ENCODE measurements at regions not wholly inside any gene's neighbourhood (a gene's known extent, or its start where the extent isn't known, plus 50 kb on each side); places are given as distances from the start of the nearest gene placed in this dataset.

DNA sequence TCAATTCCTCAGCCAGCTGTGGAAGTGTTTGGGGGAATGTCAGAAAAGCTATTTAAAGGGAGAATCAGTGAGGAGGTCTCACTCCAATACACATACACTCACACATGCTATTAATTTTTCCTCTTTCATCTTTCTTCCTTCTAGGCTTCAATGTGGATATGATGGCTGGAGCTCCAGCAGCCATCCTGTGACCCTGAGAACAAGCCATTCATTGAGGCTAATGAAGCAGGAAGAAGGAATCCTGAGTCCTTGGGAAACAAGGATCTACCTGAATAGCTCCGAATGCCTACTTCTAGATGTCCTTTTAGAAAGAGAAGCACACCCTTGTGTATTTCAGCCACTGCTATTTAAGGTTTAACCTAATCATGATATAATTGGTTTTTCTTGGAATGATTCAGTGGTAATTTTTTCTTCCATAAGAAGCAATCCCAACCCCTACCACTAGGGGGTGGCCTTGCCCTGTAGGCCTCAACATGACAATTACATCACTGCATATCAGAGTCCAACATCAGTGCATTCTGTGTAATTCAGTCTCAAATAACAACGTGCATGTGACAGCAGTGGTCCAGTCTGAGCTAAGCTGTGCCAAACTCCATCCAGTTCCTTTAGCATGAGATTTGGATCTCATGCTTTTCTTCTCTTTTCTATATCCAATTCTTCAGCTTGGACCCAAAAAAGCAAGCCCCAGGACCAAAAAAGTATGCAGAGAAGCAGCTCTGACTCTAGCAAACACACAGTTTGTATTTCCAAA is 85.3 kb upstream of the ANKRD1 start:
- peak; percentile 73 for DNase-seq
- Mint-ChIP-seq H3K27ac (no peak overlapping the region), H3K9me3 (no peaks in the 10 kb centered on the region), H3K4me3 (no peak overlapping the region), H3K36me3 (no peaks in the 10 kb centered on the region), H3K4me1 (ENCODE audit: low read depth) (peaks cover 30% of the 10 kb centered on the region), H3K27me3 (no peaks in the 10 kb centered on the region)
- ChIA-PET POLR2A (interaction anchor here (0.9 to 1.4 kb wide), 4 partner anchors 106 to 246 kb away, joined by 3 to 4 read pairs (median 3); no protein-coding TSS in a partner anchor), CTCF (interaction anchor here (0.6 to 6.0 kb wide), 54 partner anchors 9 to 792 kb away, joined by 3 to 208 read pairs (median 4); partner anchors contain the start of genes PCGF5, PPP1R3C and TNKS2)
- intact Hi-C loops (cut with micrococcal nuclease) = loop anchor here (1.0 to 5.0 kb wide), 9 partner anchors 83 to 791 kb away; partner anchors contain the start of genes PCGF5 and TNKS2

GRCh38 chr10:91006752-91007346 is 86.0 kb upstream of the ANKRD1 start:
- intact Hi-C loops (cut with micrococcal nuclease) = loop anchor here (1.0 to 5.0 kb wide), 11 partner anchors 27 to 790 kb away; partner anchors contain the start of genes PCGF5 and TNKS2
- H3K27ac Mint-ChIP-seq = no peak overlapping the region
- ChIA-PET POLR2A (interaction anchor here (1.0 to 1.4 kb wide), 3 partner anchors 151 to 243 kb away, joined by 3 read pairs; no protein-coding TSS in a partner anchor), CTCF (interaction anchor here (0.6 to 6.0 kb wide), 43 partner anchors 10 to 791 kb away, joined by 3 to 208 read pairs (median 4); partner anchors contain the start of genes PCGF5 and TNKS2)
- H3K36me3 Mint-ChIP-seq = no peaks in the 10 kb centered on the region
- H3K27me3 Mint-ChIP-seq = no peaks in the 10 kb centered on the region
- no peaks in the 10 kb centered on the region for H3K9me3 Mint-ChIP-seq
- peaks cover 30% of the 10 kb centered on the region for H3K4me1 Mint-ChIP-seq (ENCODE audit: low read depth)
- DNase-seq = no peak
- no peak overlapping the region for H3K4me3 Mint-ChIP-seq

GRCh38 chr10:91007655-91008054 is 86.8 kb upstream of the ANKRD1 start:
- Mint-ChIP-seq H3K9me3 (no peaks in the 10 kb centered on the region), H3K4me3 (no peak overlapping the region), H3K27me3 (no peaks in the 10 kb centered on the region), H3K4me1 (ENCODE audit: low read depth) (peaks cover 34% of the 10 kb centered on the region), H3K36me3 (no peaks in the 10 kb centered on the region), H3K27ac (no peak overlapping the region)
- ChIA-PET POLR2A (interaction anchor here (1.0 kb wide), 1 partner anchor 242 kb away, joined by 3 read pairs; no protein-coding TSS in a partner anchor), CTCF (interaction anchor here (1.3 to 6.0 kb wide), 6 partner anchors 9 to 291 kb away, joined by 3 to 208 read pairs (median 16); no protein-coding TSS in a partner anchor)
- DNase-seq = no peak
- intact Hi-C loops (cut with micrococcal nuclease) = loop anchor here (1.0 to 5.0 kb wide), 8 partner anchors 27 to 790 kb away; partner anchors contain the start of gene TNKS2

- Mint-ChIP-seq H3K4me3 (no peak overlapping the region), H3K27ac (no peak overlapping the region), H3K27me3 (peaks cover 6% of the 10 kb centered on the region), H3K4me1 (ENCODE audit: low read depth) (peaks cover 34% of the 10 kb centered on the region), H3K9me3 (no peaks in the 10 kb centered on the region), H3K36me3 (no peaks in the 10 kb centered on the region)
- DNase-seq = no peak
- POLR2A ChIA-PET = no interaction called here
- CTCF ChIA-PET = interaction anchor here (1.0 to 1.6 kb wide), 4 partner anchors 80 to 243 kb away, joined by 3 to 7 read pairs (median 5); no protein-coding TSS in a partner anchor
- intact Hi-C loops (cut with micrococcal nuclease) = loop anchor here (5.0 kb wide), 1 partner anchor 788 kb away; the partner anchor contains the start of gene TNKS2
Measured at GRCh38 chr10:91009121-91009520, 88.2 kb upstream of the ANKRD1 start.

- no peak for DNase-seq
- Mint-ChIP-seq H3K4me3 (no peak overlapping the region), H3K9me3 (no peaks in the 10 kb centered on the region), H3K27me3 (peaks cover 6% of the 10 kb centered on the region), H3K27ac (no peak overlapping the region), H3K4me1 (ENCODE audit: low read depth) (peaks cover 26% of the 10 kb centered on the region), H3K36me3 (no peaks in the 10 kb centered on the region)
- intact Hi-C loops (cut with micrococcal nuclease) = no loop called here
- ChIA-PET CTCF (interaction anchor here (0.7 to 0.9 kb wide), 2 partner anchors 240 to 896 kb away, joined by 3 to 5 read pairs; no protein-coding TSS in a partner anchor), POLR2A (no interaction called here)
Measured at GRCh38 chr10:91010952-91011351, 90.1 kb upstream of the ANKRD1 start.

DNA sequence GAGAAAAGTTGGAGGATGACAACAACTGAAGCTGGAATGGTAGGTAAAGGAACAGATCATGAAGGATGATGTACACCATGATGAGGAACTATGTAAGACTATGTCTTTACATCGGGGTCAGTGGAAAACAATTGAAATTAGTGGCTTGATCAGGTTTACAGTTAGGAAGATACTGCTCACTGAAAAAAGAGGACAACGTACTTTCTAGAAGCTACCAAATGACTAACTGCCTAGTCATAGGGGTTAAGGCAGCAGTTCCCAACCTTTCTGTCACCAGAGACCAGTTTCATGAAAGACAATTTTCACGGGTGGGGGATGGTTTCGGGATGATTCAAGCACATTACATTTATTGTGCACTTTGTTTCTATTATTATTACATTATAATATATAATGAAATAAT is 91.6 kb upstream of the ANKRD1 start:
- H3K36me3 Mint-ChIP-seq = no peaks in the 10 kb centered on the region
- no peak for DNase-seq
- H3K4me1 Mint-ChIP-seq (ENCODE audit: low read depth) = peaks cover 11% of the 10 kb centered on the region
- H3K9me3 Mint-ChIP-seq = no peaks in the 10 kb centered on the region
- intact Hi-C loops (cut with micrococcal nuclease) = no loop called here
- no peak overlapping the region for H3K27ac Mint-ChIP-seq
- ChIA-PET CTCF (interaction anchor here (0.9 kb wide), 1 partner anchor 238 kb away, joined by 3 read pairs; no protein-coding TSS in a partner anchor), POLR2A (interaction anchor here (0.9 kb wide), 1 partner anchor 151 kb away, joined by 3 read pairs; no protein-coding TSS in a partner anchor)
- peaks cover 6% of the 10 kb centered on the region for H3K27me3 Mint-ChIP-seq
- H3K4me3 Mint-ChIP-seq = no peak overlapping the region

GRCh38 chr10:91013985-91014384 is 93.1 kb upstream of the ANKRD1 start:
- no peak overlapping the region for H3K4me3 Mint-ChIP-seq
- H3K27ac Mint-ChIP-seq = no peak overlapping the region
- POLR2A ChIA-PET = no interaction called here
- CTCF ChIA-PET = interaction anchor here (1.9 kb wide), 1 partner anchor 237 kb away, joined by 7 read pairs; no protein-coding TSS in a partner anchor
- peaks cover 6% of the 10 kb centered on the region for H3K27me3 Mint-ChIP-seq
- H3K4me1 Mint-ChIP-seq (ENCODE audit: low read depth) = peaks cover 4% of the 10 kb centered on the region
- no peaks in the 10 kb centered on the region for H3K9me3 Mint-ChIP-seq
- no peak for DNase-seq
- intact Hi-C loops (cut with micrococcal nuclease) = no loop called here
- H3K36me3 Mint-ChIP-seq = no peaks in the 10 kb centered on the region

DNA sequence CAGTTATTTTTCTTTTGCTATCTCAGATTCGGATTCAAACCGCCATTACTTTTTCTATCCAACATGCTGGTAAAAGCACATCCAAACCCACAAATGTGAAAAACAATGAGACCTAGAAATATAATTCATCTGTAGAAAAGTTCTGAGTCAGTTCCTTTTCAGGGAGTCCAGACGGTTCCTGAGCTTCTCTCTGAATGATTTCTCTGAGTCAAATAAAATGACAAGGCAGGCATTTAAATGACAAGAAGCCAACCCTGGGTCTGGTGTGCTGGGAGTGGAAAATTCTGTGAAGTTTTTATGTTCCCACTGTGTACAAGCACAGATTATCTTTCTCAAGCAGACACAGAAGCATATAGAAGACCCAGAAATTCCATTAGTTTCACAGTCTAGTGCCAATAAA is 96.3 kb upstream of the ANKRD1 start:
- POLR2A ChIA-PET = no interaction called here
- DNase-seq = no peak
- Mint-ChIP-seq H3K4me3 (no peak overlapping the region), H3K36me3 (no peaks in the 10 kb centered on the region), H3K4me1 (ENCODE audit: low read depth) (peaks cover 3% of the 10 kb centered on the region), H3K27me3 (peaks cover 6% of the 10 kb centered on the region), H3K9me3 (no peaks in the 10 kb centered on the region), H3K27ac (no peak overlapping the region)
- CTCF ChIA-PET = interaction anchor here (0.8 to 2.7 kb wide), 5 partner anchors 11 to 235 kb away, joined by 3 to 14 read pairs (median 4); no protein-coding TSS in a partner anchor
- intact Hi-C loops (cut with micrococcal nuclease) = no loop called here

- peaks cover 2% of the 10 kb centered on the region for H3K27me3 Mint-ChIP-seq
- CTCF ChIA-PET = interaction anchor here (0.5 to 1.3 kb wide), 2 partner anchors 16 to 497 kb away, joined by 3 to 4 read pairs; no protein-coding TSS in a partner anchor
- H3K4me3 Mint-ChIP-seq = no peak overlapping the region
- H3K36me3 Mint-ChIP-seq = no peaks in the 10 kb centered on the region
- no peaks in the 10 kb centered on the region for H3K4me1 Mint-ChIP-seq (ENCODE audit: low read depth)
- POLR2A ChIA-PET = no interaction called here
- no peaks in the 10 kb centered on the region for H3K9me3 Mint-ChIP-seq
- no peak overlapping the region for H3K27ac Mint-ChIP-seq
- intact Hi-C loops (cut with micrococcal nuclease) = no loop called here
- no peak for DNase-seq
Measured at GRCh38 chr10:91021901-91022300, 101.0 kb upstream of the ANKRD1 start.

GRCh38 chr10:91022390-91022789 is 101.5 kb upstream of the ANKRD1 start:
- Mint-ChIP-seq H3K4me1 (ENCODE audit: low read depth) (no peaks in the 10 kb centered on the region), H3K9me3 (no peaks in the 10 kb centered on the region), H3K36me3 (no peaks in the 10 kb centered on the region), H3K27ac (no peak overlapping the region), H3K4me3 (no peak overlapping the region), H3K27me3 (peaks cover 2% of the 10 kb centered on the region)
- ChIA-PET CTCF (interaction anchor here (0.5 to 1.3 kb wide), 3 partner anchors 16 to 496 kb away, joined by 3 to 4 read pairs (median 3); no protein-coding TSS in a partner anchor), POLR2A (no interaction called here)
- intact Hi-C loops (cut with micrococcal nuclease) = no loop called here
- DNase-seq = no peak

GRCh38 chr10:91022924-91023699 is 102.2 kb upstream of the ANKRD1 start:
- no peak for DNase-seq
- Mint-ChIP-seq H3K4me3 (no peak overlapping the region), H3K9me3 (no peaks in the 10 kb centered on the region), H3K27me3 (peaks cover 2% of the 10 kb centered on the region), H3K27ac (no peak overlapping the region), H3K36me3 (no peaks in the 10 kb centered on the region), H3K4me1 (ENCODE audit: low read depth) (no peaks in the 10 kb centered on the region)
- CTCF ChIA-PET = interaction anchor here (0.9 to 1.3 kb wide), 2 partner anchors 17 to 228 kb away, joined by 3 to 4 read pairs; no protein-coding TSS in a partner anchor
- intact Hi-C loops (cut with micrococcal nuclease) = no loop called here
- POLR2A ChIA-PET = no interaction called here
